ENCODE measurements at regions not wholly inside any gene's neighbourhood (a gene's known extent, or its start where the extent isn't known, plus 50 kb on each side); places are given as distances from the start of the nearest gene placed in this dataset.

- DNase-seq (ENCODE audit: low spot score in 2 of 2), result no peak
- H3K4me3 ChIP-seq, result no peak overlapping the region
- H3K27me3 ChIP-seq, result no peaks in the 10 kb centered on the region
- 86% methylated on average over 4 of the region's 4 CpGs for WGBS
- no peak for TF ChIP-seq CTCF (IDR thresholded peaks at IDR 0.05)
- no peak for TF ChIP-seq POLR2AphosphoS5 (IDR thresholded peaks at IDR 0.05)
- no peak for TF ChIP-seq POLR2A (IDR thresholded peaks at IDR 0.05)
- TF ChIP-seq EP300 (IDR thresholded peaks at IDR 0.05), result no peak
- no peaks in the 10 kb centered on the region for H3K9me3 ChIP-seq
- H3K36me3 ChIP-seq, result no peaks in the 10 kb centered on the region
- no peaks in the 10 kb centered on the region for H3K4me1 ChIP-seq
- no peak overlapping the region for H3K27ac ChIP-seq
These were observed 1166.4 kb downstream of the CDH12 start for GRCh38 chr5:21686706-21687105.

- no peak for DNase-seq (ENCODE audit: low spot score in 2 of 2)
- 68% methylated on average over 4 of the region's 4 CpGs for WGBS
- no peaks in the 10 kb centered on the region for H3K9me3 ChIP-seq
- no peaks in the 10 kb centered on the region for H3K4me1 ChIP-seq
- no peaks in the 10 kb centered on the region for H3K36me3 ChIP-seq
- H3K4me3 ChIP-seq, result no peak overlapping the region
- H3K27ac ChIP-seq, result no peak overlapping the region
- no peaks in the 10 kb centered on the region for H3K27me3 ChIP-seq
- TF ChIP-seq CTCF (IDR thresholded peaks at IDR 0.05) (no peak), EP300 (IDR thresholded peaks at IDR 0.05) (no peak), POLR2AphosphoS5 (IDR thresholded peaks at IDR 0.05) (no peak), POLR2A (IDR thresholded peaks at IDR 0.05) (no peak)
These were observed 1167.6 kb downstream of the CDH12 start for GRCh38 chr5:21685522-21685921.

GRCh38 chr5:21684992-21685391 lies 1168.2 kb downstream of the CDH12 start:
- Histone ChIP-seq H3K4me1 (no peaks in the 10 kb centered on the region), H3K4me3 (no peak overlapping the region), H3K27me3 (no peaks in the 10 kb centered on the region), H3K36me3 (no peaks in the 10 kb centered on the region), H3K9me3 (no peaks in the 10 kb centered on the region), H3K27ac (no peak overlapping the region)
- TF ChIP-seq CTCF (IDR thresholded peaks at IDR 0.05), result no peak
- TF ChIP-seq POLR2A (IDR thresholded peaks at IDR 0.05), result no peak
- TF ChIP-seq POLR2AphosphoS5 (IDR thresholded peaks at IDR 0.05), result no peak
- TF ChIP-seq EP300 (IDR thresholded peaks at IDR 0.05), result no peak
- WGBS, result 29% methylated on average over 1 of the region's 1 CpG
- no peak for DNase-seq (ENCODE audit: low spot score in 2 of 2)

- Histone ChIP-seq H3K36me3 (no peaks in the 10 kb centered on the region), H3K27me3 (no peaks in the 10 kb centered on the region), H3K4me3 (no peak overlapping the region), H3K27ac (no peak overlapping the region), H3K9me3 (no peaks in the 10 kb centered on the region), H3K4me1 (no peaks in the 10 kb centered on the region)
- no peak for TF ChIP-seq CTCF (IDR thresholded peaks at IDR 0.05)
- no peak for TF ChIP-seq EP300 (IDR thresholded peaks at IDR 0.05)
- TF ChIP-seq POLR2A (IDR thresholded peaks at IDR 0.05), result no peak
- no peak for TF ChIP-seq POLR2AphosphoS5 (IDR thresholded peaks at IDR 0.05)
- no peak for DNase-seq (ENCODE audit: low spot score in 2 of 2)
- 64% methylated on average over 2 of the region's 2 CpGs for WGBS
These were observed 1171.2 kb downstream of the CDH12 start for GRCh38 chr5:21681911-21682310.

GRCh38 chr5:21680641-21681040 lies 1172.5 kb downstream of the CDH12 start:
- DNase-seq (ENCODE audit: low spot score in 2 of 2), result no peak
- Histone ChIP-seq H3K4me3 (no peak overlapping the region), H3K36me3 (no peaks in the 10 kb centered on the region), H3K27ac (no peak overlapping the region), H3K9me3 (no peaks in the 10 kb centered on the region), H3K4me1 (no peaks in the 10 kb centered on the region), H3K27me3 (no peaks in the 10 kb centered on the region)
- TF ChIP-seq EP300 (IDR thresholded peaks at IDR 0.05), result no peak
- no peak for TF ChIP-seq POLR2AphosphoS5 (IDR thresholded peaks at IDR 0.05)
- no peak for TF ChIP-seq CTCF (IDR thresholded peaks at IDR 0.05)
- WGBS, result 96% methylated on average over 2 of the region's 2 CpGs

Data from suprapubic skin (tissue), 4 donors.